GM18861 (cell line): ENCODE measurements at regions not wholly inside any gene's neighbourhood (a gene's known extent, or its start where the extent isn't known, plus 50 kb on each side); places are given as distances from the start of the nearest gene placed in this dataset.
"Not testable (repeated sequence)": the region's sequence is repeated elsewhere in the genome, so short reads cannot be mapped to it uniquely, and the experiment has no call there.

Experiments
- ATAC-seq: cut with Tn5 transposase; IDR thresholded peaks from one replicate; pipeline ENCODE4 v1.9.1; 2021; ENCODE audit not compliant: unreplicated experiment

GRCh38 chr4:34000356-34000755 is 2244.0 kb downstream of the ARAP2 start:
- ATAC-seq: no peak

- not testable (repeated sequence) for ATAC-seq
Observed at GRCh38 chr4:34006540-34006939, 2237.8 kb downstream of the ARAP2 start.

- no peak for ATAC-seq
Observed at GRCh38 chr4:34009951-34010350, 2234.4 kb downstream of the ARAP2 start.

GRCh38 chr4:34010751-34011519 is 2233.4 kb downstream of the ARAP2 start:
- ATAC-seq: no peak

GRCh38 chr4:34035225-34035624 is 2209.1 kb downstream of the ARAP2 start:
- no peak for ATAC-seq

GRCh38 chr4:34037280-34037679 is 2207.0 kb downstream of the ARAP2 start:
- ATAC-seq: no peak

GRCh38 chr4:34039766-34040165 is 2204.5 kb downstream of the ARAP2 start:
- ATAC-seq: no peak

GRCh38 chr4:34043131-34043530 is 2201.2 kb downstream of the ARAP2 start:
- no peak for ATAC-seq

GRCh38 chr4:34046580-34046979 is 2197.7 kb downstream of the ARAP2 start:
- ATAC-seq: no peak

- no peak for ATAC-seq
Observed at GRCh38 chr4:34047363-34047762, 2197.0 kb downstream of the ARAP2 start.

GRCh38 chr4:34066126-34066525 is 2178.2 kb downstream of the ARAP2 start:
- ATAC-seq: no peak

- ATAC-seq: no peak
Observed at GRCh38 chr4:34091451-34091850, 2152.9 kb downstream of the ARAP2 start.

- no peak for ATAC-seq
Observed at GRCh38 chr4:34094114-34094513, 2150.2 kb downstream of the ARAP2 start.

- ATAC-seq: no peak
Observed at GRCh38 chr4:34105311-34105710, 2139.0 kb downstream of the ARAP2 start.

GRCh38 chr4:34108391-34108790 is 2135.9 kb downstream of the ARAP2 start:
- no peak for ATAC-seq

- no peak for ATAC-seq
Observed at GRCh38 chr4:34112573-34112972, 2131.7 kb downstream of the ARAP2 start.

GRCh38 chr4:34138385-34138784 is 2105.9 kb downstream of the ARAP2 start:
- no peak for ATAC-seq

- no peak for ATAC-seq
Observed at GRCh38 chr4:34139346-34139745, 2105.0 kb downstream of the ARAP2 start.

GRCh38 chr4:34148322-34148908 is 2095.9 kb downstream of the ARAP2 start:
- ATAC-seq: no peak

GRCh38 chr4:34157547-34157946 is 2086.8 kb downstream of the ARAP2 start:
- ATAC-seq: no peak

- ATAC-seq: no peak
Observed at GRCh38 chr4:34158878-34159277, 2085.4 kb downstream of the ARAP2 start.

- no peak for ATAC-seq
Observed at GRCh38 chr4:34170946-34171345, 2073.4 kb downstream of the ARAP2 start.

GRCh38 chr4:34176609-34177008 is 2067.7 kb downstream of the ARAP2 start:
- no peak for ATAC-seq
